ENCODE measurements at regions not wholly inside any gene's neighbourhood (a gene's known extent, or its start where the extent isn't known, plus 50 kb on each side); places are given as distances from the start of the nearest gene placed in this dataset.

DNA sequence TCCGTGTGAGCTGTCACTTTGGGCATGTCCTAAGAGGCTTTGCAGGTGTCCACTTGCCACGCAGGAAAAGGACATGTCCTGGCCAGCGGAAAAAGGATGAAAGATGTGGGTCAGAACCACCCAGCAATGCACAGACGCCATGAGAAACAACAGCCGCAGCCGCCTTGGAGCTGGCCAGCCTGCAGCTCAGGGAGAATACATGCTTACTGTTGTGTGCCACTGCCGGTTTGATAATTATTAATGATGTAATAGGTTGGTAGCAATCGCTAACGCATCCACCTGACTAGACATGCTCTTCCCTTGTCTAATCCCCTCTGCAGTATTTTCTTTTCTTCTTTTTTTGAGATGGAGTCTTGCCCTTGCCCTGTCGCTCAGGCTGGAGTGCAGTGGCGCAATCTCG lies 221.7 kb downstream of the HAUS1 start:
- DNase-seq, result no peak

DNA sequence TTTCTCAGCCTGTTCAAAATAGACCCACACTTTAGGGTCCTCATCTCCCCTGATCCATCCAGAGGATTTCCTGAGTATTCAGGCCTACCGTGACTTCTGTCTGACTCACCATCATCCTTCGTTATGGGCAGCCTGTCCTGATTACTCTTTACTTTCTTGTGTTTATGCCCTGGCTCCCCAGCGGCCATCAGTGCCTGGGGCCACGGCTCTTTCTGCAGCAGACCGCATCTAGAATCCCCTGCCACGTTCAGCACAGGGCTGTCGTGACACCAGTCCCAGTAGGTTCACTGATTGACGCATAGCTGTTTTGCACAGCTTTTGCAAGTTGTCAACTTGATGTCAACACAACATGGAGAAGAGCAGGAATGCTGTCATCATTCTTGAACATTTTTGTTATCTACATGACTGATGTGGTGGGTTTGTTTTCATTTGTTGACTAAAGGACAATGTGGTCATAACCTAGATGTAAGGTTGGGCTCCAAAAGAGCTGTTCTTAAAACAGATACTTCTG lies 225.6 kb downstream of the HAUS1 start:
- DNase-seq, result no peak

DNA sequence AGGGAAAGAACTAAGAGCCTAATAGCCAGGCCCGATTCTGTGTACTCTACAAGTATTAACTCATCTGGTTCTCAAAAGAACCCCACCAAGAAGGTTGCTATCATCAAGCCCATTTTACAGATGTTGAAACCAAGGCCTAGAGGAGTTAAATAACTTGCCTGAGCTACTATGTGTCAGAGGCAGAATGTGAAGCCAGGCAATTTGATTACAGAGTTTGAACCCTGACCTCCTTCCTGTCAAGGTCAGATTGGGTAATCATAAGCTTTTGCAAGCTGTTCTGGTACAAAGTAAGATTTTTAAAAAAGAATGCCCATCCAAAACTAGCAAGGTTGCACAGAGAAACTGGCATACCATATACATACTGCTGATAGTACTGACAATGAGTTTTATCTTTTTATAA lies 227.1 kb downstream of the HAUS1 start:
- DNase-seq, result no peak

DNA sequence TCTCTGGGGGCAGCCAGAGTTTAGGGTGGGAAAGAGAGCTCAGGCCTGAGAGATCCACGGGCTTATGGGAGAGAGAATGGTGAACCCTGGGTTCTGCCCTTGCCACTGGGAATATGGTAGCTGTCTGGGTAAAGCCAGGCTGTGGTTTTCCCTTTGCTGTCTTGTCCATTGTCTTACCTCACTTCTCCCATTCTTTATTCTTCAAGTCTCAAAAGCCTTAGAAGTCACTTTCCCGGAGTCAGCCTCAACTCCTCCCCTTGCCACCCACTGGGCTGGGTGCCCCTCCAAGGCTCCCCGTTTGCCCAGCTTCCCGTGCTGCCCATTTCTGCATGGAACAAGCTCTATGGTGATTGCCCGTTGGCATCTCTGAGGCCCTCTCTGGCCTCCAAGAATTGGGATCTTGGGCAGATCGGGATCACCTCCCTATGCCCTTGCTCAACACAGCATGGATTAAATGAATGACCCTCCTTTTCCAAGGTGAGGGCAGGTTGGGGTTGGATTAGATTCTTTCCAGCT lies 228.2 kb downstream of the HAUS1 start:
- no peak for DNase-seq

DNA sequence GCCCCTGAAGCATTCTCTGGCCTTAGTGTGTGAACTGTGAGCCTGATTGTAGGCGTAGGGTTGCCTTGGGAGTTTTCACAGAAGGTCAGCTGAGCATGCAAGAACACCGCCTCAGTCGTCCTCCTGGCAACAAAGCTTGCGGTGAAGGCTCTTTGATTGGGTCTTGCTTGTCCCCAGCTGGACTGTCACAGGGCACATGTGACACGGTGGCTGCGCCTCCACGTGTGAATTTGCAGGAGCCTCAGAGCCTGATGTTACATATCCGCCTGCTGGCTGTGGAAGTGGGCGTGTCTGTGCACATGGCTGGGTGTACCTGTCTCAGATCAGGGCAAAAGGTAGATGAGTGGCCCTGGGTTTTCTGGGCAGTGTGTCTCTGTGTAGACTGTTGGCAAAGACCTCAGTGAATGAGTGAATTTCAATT lies 228.7 kb downstream of the HAUS1 start:
- no peak for DNase-seq

DNA sequence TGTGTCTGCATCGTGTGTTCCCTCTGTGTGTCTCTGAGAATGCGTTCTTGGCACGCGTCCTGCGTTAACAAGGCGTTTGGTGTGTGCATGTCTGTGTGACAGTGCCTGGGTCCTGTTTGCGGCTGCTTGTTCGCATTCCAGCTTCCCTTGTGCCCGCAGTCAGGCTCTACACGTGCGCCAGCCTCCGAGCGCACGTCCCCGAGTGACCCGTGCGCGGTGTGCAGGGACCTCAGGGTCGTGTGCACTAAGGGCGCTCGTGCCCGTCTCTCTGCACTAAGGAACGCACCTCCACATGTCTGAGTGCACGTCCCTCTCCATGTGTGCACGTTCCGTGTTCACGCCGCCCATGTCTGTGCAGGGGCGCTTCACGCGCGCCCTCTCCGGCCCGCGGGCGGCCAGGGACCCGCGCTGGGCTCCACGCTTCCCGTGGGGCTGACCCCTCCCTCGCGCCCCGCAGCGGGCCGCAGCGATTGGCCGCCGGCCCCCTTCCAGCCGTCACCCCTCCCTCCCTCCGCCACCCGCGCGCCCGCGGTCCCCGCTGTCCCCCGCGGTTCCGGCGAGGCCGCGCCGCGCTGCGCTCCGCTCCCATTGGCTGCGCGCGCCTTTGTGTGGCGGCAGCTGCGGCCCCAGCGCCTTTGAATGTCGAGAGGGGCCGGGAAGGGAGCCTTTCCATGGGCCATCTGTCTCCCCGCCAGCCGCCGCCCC lies 229.4 kb downstream of the HAUS1 start:
- peak; percentile 51 for DNase-seq

GRCh38 chr18:46334868-46335281 lies 230.7 kb downstream of the HAUS1 start:
- DNase-seq, result peak; percentile 54

GRCh38 chr18:46335534-46336101 lies 231.4 kb downstream of the HAUS1 start:
- DNase-seq, result peak; percentile 82

DNA sequence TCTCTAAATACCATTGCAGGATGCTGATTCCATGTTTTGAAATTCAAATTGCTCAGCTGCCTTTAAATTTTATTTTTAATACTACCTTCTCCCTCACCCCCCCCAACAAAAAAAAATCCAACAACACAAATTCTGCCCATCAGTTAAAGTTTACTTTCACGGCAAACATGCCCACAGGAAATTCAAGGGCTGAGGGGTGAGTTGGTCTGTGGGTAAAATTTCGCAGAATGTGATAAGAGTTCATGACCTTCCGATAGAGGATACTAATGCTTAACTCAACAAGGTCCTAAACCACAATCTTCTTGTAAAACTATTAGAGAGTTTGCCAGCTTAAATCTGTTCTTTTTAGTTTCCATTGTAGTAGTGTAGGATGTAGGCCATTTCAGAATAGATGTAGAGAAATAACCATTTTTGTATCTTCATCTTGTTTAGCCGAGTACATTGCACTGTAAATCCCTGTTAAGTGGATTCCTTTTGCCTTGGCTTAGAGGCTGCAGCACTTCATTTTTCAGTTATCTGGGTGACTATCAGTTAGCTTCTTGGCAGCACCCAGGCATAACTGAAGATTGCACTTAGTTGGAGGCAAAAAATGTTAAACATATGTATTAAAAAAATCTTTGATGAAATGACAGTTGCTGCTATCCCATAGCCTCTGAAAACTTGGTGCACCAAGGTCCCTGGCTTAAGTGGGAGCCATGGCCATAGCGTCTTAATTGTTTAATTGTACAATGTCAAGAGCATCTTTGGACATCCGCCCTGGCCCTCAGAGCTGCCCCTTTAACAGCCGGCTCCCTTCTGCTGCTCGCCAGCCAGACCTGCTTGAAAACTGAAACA lies 232.3 kb downstream of the HAUS1 start:
- no peak for DNase-seq

GRCh38 chr18:46337271-46337670 lies 233.1 kb downstream of the HAUS1 start:
- no peak for DNase-seq

- no peak for DNase-seq
Measured at GRCh38 chr18:46338205-46338604, 234.0 kb downstream of the HAUS1 start.

- DNase-seq, result no peak
Measured at GRCh38 chr18:46338766-46339165, 234.6 kb downstream of the HAUS1 start.

- no peak for DNase-seq
Measured at GRCh38 chr18:46340716-46341115, 236.5 kb downstream of the HAUS1 start.

GRCh38 chr18:46341986-46342525 lies 237.9 kb downstream of the HAUS1 start:
- no peak for DNase-seq

DNA sequence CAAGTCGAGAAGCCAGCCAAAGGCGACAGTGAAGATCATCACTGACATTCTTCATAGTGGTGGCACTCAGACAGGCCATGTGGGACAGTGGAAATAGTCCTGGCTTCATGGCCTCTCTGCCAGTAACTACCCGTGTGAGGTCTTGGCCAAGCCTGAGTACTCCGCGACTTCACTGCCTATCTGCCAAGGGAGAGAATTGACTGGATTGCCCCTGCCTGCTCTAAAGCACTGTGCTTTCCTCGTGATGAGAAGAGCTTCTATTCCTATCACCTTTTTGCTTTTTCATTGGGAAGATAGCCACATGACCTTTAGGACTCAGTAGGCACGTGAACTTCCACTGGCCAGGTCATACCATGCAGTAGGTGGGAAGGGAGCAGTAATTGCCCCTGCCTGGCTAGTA lies 239.3 kb downstream of the HAUS1 start:
- DNase-seq, result no peak

GRCh38 chr18:46343931-46344372 lies 239.8 kb downstream of the HAUS1 start:
- DNase-seq, result no peak

- DNase-seq, result no peak
Measured at GRCh38 chr18:46344416-46345180, 240.4 kb downstream of the HAUS1 start.

GRCh38 chr18:46345181-46345465 lies 240.9 kb downstream of the HAUS1 start:
- DNase-seq, result no peak

GRCh38 chr18:46346213-46346612 lies 242.0 kb downstream of the HAUS1 start:
- DNase-seq, result no peak

- DNase-seq, result no peak
Measured at GRCh38 chr18:46346896-46347630, 242.9 kb downstream of the HAUS1 start.

DNA sequence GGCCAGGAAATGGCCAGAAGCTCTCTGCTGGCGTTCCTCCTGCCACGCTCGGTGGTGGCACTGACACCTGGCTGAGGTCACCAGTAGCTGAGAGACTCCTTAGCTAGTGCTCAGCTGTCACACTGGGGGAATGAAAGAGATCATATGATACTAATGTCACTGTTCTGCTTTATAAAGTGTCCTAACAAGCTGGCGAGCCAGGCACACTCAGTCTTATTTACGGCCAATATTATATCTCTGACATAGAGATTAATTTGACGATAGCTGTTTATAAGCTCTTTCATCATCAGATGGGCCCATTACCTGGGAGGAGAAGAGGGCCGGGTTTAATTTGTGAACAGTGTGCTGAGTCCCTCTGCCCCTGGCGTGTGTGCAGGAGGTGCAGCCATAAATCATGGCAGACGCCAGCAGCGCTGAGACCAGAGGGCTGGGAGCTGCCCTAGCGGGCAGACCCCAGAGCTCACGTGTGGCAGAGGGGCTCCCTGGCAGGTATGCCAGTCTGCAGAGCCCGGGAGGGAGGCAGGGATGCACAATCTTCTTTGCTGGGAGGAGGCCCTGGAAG lies 246.5 kb downstream of the HAUS1 start:
- no peak for DNase-seq
